PFSK-1 (cell line): ENCODE measurements at regions not wholly inside any gene's neighbourhood (a gene's known extent, or its start where the extent isn't known, plus 50 kb on each side); places are given as distances from the start of the nearest gene placed in this dataset.

Experiments used
- POLR2AphosphoS5 ChIP-seq: IDR thresholded peaks from 2 replicates; pipeline ENCODE4 v1.6.1; 2012; ENCODE audit warnings: low read depth, mild to moderate bottlenecking, control low read depth, low read length, moderate library complexity
- SIN3A ChIP-seq: IDR thresholded peaks from 2 replicates; pipeline ENCODE4 v1.6.1; 2012; ENCODE audit warnings: mild to moderate bottlenecking, low read length, moderate library complexity, borderline replicate concordance; ENCODE audit not compliant: insufficient read depth

DNA sequence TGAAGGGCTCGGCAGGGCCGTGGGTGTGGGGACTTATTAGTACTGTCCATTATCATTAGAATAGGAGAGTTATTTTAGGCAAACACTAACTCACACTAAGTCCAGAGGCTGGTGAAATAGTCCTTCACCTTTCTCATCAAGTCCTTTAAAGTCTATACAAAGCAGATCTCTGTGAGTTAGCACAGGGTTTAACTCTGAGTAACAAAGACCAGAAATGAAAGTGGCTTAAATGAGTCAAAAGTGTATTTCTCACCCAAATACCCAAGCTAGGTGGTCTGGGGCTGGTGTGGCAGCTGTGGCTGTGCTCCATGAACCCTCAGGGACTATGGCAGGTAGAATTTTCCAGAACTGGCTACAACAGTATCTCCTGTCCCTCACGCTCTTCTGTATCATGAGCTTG is 263.2 kb downstream of the BCOR start:
- no peak for TF ChIP-seq POLR2AphosphoS5
- no peak for TF ChIP-seq SIN3A
